B cell (primary cell): ENCODE measurements at regions not wholly inside any gene's neighbourhood (a gene's known extent, or its start where the extent isn't known, plus 50 kb on each side); places are given as distances from the start of the nearest gene placed in this dataset.

Experiments
- CTCF ChIP-seq: fragments of 200-600 bp; IDR thresholded peaks from one replicate; pipeline ENCODE4 v1.8.0; 2022; ENCODE audit warnings: antibody characterized with exemption, mild to moderate bottlenecking
- EZH2 ChIP-seq: IDR thresholded peaks from 2 replicates; pipeline ENCODE4 v1.6.1; 2012; ENCODE audit warnings: borderline replicate concordance, low read depth, mild to moderate bottlenecking, moderate library complexity, low read length; ENCODE audit not compliant: insufficient read depth, poor library complexity, severe bottlenecking

GRCh38 chr2:40823478-40823877 lies 371.6 kb upstream of the SLC8A1 start:
- TF ChIP-seq EZH2 (no peak), CTCF (no peak)
